ENCODE measurements at regions not wholly inside any gene's neighbourhood (a gene's known extent, or its start where the extent isn't known, plus 50 kb on each side); places are given as distances from the start of the nearest gene placed in this dataset.

DNA sequence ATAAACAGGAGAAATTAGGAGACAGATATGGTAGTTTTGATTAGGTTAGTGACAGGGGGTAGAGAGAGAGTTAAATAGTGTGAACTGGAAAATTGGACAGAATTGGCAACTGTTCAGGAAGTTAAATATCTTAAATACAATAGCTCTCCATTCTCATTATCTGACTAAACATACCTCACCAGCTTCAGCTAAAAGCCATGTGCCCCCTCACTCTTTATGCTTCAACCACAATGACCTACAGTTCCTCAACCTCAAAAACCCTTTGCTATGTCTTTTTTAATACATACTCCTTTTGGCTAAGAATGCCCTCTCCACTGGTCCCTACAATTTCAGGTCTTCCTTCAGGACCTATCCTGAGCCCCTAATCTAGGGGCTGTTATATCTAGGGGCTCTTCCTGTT is 740.2 kb upstream of the ZEB2 start:
- CTCF ChIA-PET, result no interaction called here
- Histone ChIP-seq H3K4me1 (ENCODE audit: control insufficient read depth in 2 of 2, insufficient read depth in 2 of 2, low read length in 2 of 2) (no peaks in the 10 kb centered on the region), H3K4me3 (ENCODE audit: control extremely low read depth in 1 of 5, extremely low read depth in 1 of 5, insufficient read depth in 1 of 5, low read depth in 2 of 5, low read length in 4 of 5) (no peak overlapping the region), H2AFZ (ENCODE audit: insufficient read depth, low read depth, low read length, poor library complexity, severe bottlenecking) (no peak overlapping the region), H3K27me3 (replicated peaks in 1 of 4; ENCODE audit: control extremely low read depth in 1 of 4, control insufficient read depth in 3 of 4, insufficient read depth in 4 of 4, low read length in 3 of 4) (peaks cover 0 to 6% (median 6%) of the 10 kb centered on the region in 4 experiments), H3K79me2 (ENCODE audit: control insufficient read depth, insufficient read depth, low read length) (no peaks in the 10 kb centered on the region), H3K9ac (ENCODE audit: low read length) (no peak overlapping the region), H3K27ac (ENCODE audit: low read length in 2 of 2) (no peak overlapping the region), H3K4me2 (replicated peaks; ENCODE audit: low read depth, low read length, poor library complexity, severe bottlenecking) (no peak overlapping the region), H3K36me3 (replicated peaks in 1 of 2; ENCODE audit: control extremely low read depth in 1 of 2, control insufficient read depth in 1 of 2, extremely low read depth in 1 of 2, insufficient read depth in 2 of 2, low read length in 1 of 2) (no peaks in the 10 kb centered on the region), H4K20me1 (ENCODE audit: control insufficient read depth, insufficient read depth, low read length, poor library complexity, severe bottlenecking) (no peaks in the 10 kb centered on the region), H3K9me3 (ENCODE audit: control extremely low read depth in 1 of 3, control insufficient read depth in 2 of 3, insufficient read depth in 1 of 3, low read length in 2 of 3) (no peaks in the 10 kb centered on the region)
- POLR2A ChIA-PET, result no interaction called here
- Mint-ChIP-seq H3K9me3 (ENCODE audit: insufficient read depth) (no peaks in the 10 kb centered on the region), H3K27ac (no peak overlapping the region), H3K4me3 (no peak overlapping the region), H3K4me1 (peaks cover 2% of the 10 kb centered on the region), H3K27me3 (peaks cover 19% of the 10 kb centered on the region)
- intact Hi-C loops (cut with micrococcal nuclease), result no loop called here
- DNase-seq, result no peak
- TF ChIP-seq EZH2 (IDR thresholded peaks at IDR 0.05; ENCODE audit: borderline replicate concordance, insufficient read depth, low read depth, low read length, poor library complexity, severe bottlenecking), result no peak
- TF ChIP-seq, protein P1, sequence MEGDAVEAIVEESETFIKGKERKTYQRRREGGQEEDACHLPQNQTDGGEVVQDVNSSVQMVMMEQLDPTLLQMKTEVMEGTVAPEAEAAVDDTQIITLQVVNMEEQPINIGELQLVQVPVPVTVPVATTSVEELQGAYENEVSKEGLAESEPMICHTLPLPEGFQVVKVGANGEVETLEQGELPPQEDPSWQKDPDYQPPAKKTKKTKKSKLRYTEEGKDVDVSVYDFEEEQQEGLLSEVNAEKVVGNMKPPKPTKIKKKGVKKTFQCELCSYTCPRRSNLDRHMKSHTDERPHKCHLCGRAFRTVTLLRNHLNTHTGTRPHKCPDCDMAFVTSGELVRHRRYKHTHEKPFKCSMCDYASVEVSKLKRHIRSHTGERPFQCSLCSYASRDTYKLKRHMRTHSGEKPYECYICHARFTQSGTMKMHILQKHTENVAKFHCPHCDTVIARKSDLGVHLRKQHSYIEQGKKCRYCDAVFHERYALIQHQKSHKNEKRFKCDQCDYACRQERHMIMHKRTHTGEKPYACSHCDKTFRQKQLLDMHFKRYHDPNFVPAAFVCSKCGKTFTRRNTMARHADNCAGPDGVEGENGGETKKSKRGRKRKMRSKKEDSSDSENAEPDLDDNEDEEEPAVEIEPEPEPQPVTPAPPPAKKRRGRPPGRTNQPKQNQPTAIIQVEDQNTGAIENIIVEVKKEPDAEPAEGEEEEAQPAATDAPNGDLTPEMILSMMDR (IDR thresholded peaks at IDR 0.05), result no peak
- no peak for ATAC-seq (ENCODE audit: low read depth)

DNA sequence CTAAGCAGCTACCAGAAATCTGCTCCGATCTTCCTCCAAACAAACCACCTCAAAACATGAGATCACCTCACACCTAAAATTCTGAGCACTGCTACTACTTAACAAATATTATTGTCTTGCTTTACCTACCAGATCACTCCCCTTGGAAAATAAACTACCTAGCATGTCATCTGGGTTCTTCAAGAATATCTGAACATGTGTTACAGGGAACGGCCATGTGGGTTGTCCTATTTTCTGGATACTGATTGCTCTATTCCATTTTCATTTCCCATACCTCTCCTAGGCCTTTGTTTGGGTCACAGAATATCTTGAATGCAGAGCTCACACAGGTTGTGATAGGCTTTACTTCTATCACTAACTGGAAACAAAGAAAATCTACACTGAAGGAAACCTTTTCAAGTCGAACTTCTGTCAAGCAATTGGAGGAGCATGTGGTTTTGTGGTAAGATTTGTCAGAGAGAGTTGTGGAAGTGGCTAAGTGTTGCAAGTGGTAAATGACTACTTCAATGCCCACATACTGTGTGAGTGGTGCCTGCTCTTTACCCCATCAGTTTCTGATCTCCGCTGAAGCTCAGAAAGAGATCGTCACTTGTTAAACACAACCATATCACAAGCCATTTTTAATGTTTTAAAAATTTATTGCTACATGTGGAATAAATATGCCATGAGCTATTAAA is 739.1 kb upstream of the ZEB2 start:
- H3K9ac ChIP-seq (ENCODE audit: low read length), result no peak overlapping the region
- peaks cover 0 to 6% (median 6%) of the 10 kb centered on the region in 4 experiments for H3K27me3 ChIP-seq (replicated peaks in 1 of 4; ENCODE audit: control extremely low read depth in 1 of 4, control insufficient read depth in 3 of 4, insufficient read depth in 4 of 4, low read length in 3 of 4)
- H3K9me3 ChIP-seq (ENCODE audit: control extremely low read depth in 1 of 3, control insufficient read depth in 2 of 3, insufficient read depth in 1 of 3, low read length in 2 of 3), result no peaks in the 10 kb centered on the region
- no peaks in the 10 kb centered on the region for H3K79me2 ChIP-seq (ENCODE audit: control insufficient read depth, insufficient read depth, low read length)
- H3K4me1 Mint-ChIP-seq, result peaks cover 2% of the 10 kb centered on the region
- intact Hi-C loops (cut with micrococcal nuclease), result no loop called here
- CTCF ChIA-PET, result no interaction called here
- H3K27ac Mint-ChIP-seq, result no peak overlapping the region
- no peaks in the 10 kb centered on the region for H3K9me3 Mint-ChIP-seq (ENCODE audit: insufficient read depth)
- H3K27ac ChIP-seq (ENCODE audit: low read length in 2 of 2), result no peak overlapping the region
- H2AFZ ChIP-seq (ENCODE audit: insufficient read depth, low read depth, low read length, poor library complexity, severe bottlenecking), result no peak overlapping the region
- WGBS (ENCODE audit: insufficient coverage), result 93% methylated on average over 1 of the region's 5 CpGs
- no peaks in the 10 kb centered on the region for H3K4me1 ChIP-seq (ENCODE audit: control insufficient read depth in 2 of 2, insufficient read depth in 2 of 2, low read length in 2 of 2)
- H3K4me3 Mint-ChIP-seq, result no peak overlapping the region
- POLR2A ChIA-PET, result no interaction called here
- no peaks in the 10 kb centered on the region for H4K20me1 ChIP-seq (ENCODE audit: control insufficient read depth, insufficient read depth, low read length, poor library complexity, severe bottlenecking)
- TF ChIP-seq EZH2 (IDR thresholded peaks at IDR 0.05; ENCODE audit: borderline replicate concordance, insufficient read depth, low read depth, low read length, poor library complexity, severe bottlenecking), result no peak
- TF ChIP-seq, protein P1 (IDR thresholded peaks at IDR 0.05), result no peak
- no peaks in the 10 kb centered on the region for H3K36me3 ChIP-seq (replicated peaks in 1 of 2; ENCODE audit: control extremely low read depth in 1 of 2, control insufficient read depth in 1 of 2, extremely low read depth in 1 of 2, insufficient read depth in 2 of 2, low read length in 1 of 2)
- H3K4me2 ChIP-seq (replicated peaks; ENCODE audit: low read depth, low read length, poor library complexity, severe bottlenecking), result no peak overlapping the region
- no peak overlapping the region for H3K4me3 ChIP-seq (ENCODE audit: control extremely low read depth in 1 of 5, extremely low read depth in 1 of 5, insufficient read depth in 1 of 5, low read depth in 2 of 5, low read length in 4 of 5)
- peaks cover 16% of the 10 kb centered on the region for H3K27me3 Mint-ChIP-seq
- ATAC-seq (ENCODE audit: low read depth) (no peak), DNase-seq (no peak)
